Bronchial epithelial cell (primary cell): ENCODE measurements at regions not wholly inside any gene's neighbourhood (a gene's known extent, or its start where the extent isn't known, plus 50 kb on each side); places are given as distances from the start of the nearest gene placed in this dataset.

ENCODE experiments used
- DNase-seq: peaks from one replicate; pipeline ENCODE4 v3.0.0-alpha.2; 2010; ENCODE audit warnings: low read depth
- FAIRE-seq: peaks from 2 replicates; lab custom pipeline; 2011; peaks lifted over from hg19 to GRCh38; lab: Jason Lieb, UNC
- H3K27me3 ChIP-seq: 2 replicates; pipeline ENCODE4 v1.5.1; 2011; ENCODE audit warnings: low read length; ENCODE audit not compliant: control insufficient read depth, insufficient read depth
- H3K36me3 ChIP-seq: 2 replicates; pipeline ENCODE4 v1.5.1; 2011; ENCODE audit warnings: low read length; ENCODE audit not compliant: control insufficient read depth, insufficient read depth
- H3K4me3 ChIP-seq: 2 replicates; pipeline ENCODE4 v1.5.1; 2011; ENCODE audit warnings: mild to moderate bottlenecking, low read depth, low read length, control low read depth
- TF ChIP-seq, protein P1 (sequence below): IDR thresholded peaks from 2 replicates; pipeline ENCODE4 v1.5.1; 2011; ENCODE audit warnings: mild to moderate bottlenecking, moderate library complexity, low read length, control low read depth, inconsistent platforms; ENCODE audit not compliant: insufficient read depth, severe bottlenecking

DNA sequence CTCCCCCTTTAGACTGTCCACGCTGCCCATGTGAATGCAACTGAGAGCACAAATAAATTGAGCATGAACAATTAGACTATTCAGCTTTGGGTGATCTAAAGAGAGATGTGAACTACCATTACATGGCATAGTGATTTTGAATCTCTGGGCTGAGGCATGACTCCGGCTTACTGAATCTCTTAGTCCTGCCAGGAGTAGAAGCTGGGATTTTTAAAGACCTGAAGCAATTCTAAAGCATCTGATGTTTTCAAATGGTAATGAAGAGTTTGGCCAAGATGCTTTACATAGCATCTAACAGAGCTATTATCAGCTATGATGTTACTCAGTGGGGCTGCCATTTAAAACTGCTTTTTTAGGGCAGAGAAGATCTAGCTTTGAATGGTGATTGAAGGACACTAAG lies 1059.1 kb downstream of the SORCS3 start:
- H3K27me3 ChIP-seq = no peaks in the 10 kb centered on the region
- FAIRE-seq (no peak), DNase-seq (no peak)
- no peak overlapping the region for H3K4me3 ChIP-seq
- TF ChIP-seq, protein P1, sequence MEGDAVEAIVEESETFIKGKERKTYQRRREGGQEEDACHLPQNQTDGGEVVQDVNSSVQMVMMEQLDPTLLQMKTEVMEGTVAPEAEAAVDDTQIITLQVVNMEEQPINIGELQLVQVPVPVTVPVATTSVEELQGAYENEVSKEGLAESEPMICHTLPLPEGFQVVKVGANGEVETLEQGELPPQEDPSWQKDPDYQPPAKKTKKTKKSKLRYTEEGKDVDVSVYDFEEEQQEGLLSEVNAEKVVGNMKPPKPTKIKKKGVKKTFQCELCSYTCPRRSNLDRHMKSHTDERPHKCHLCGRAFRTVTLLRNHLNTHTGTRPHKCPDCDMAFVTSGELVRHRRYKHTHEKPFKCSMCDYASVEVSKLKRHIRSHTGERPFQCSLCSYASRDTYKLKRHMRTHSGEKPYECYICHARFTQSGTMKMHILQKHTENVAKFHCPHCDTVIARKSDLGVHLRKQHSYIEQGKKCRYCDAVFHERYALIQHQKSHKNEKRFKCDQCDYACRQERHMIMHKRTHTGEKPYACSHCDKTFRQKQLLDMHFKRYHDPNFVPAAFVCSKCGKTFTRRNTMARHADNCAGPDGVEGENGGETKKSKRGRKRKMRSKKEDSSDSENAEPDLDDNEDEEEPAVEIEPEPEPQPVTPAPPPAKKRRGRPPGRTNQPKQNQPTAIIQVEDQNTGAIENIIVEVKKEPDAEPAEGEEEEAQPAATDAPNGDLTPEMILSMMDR = no peak
- H3K36me3 ChIP-seq = no peaks in the 10 kb centered on the region

DNA sequence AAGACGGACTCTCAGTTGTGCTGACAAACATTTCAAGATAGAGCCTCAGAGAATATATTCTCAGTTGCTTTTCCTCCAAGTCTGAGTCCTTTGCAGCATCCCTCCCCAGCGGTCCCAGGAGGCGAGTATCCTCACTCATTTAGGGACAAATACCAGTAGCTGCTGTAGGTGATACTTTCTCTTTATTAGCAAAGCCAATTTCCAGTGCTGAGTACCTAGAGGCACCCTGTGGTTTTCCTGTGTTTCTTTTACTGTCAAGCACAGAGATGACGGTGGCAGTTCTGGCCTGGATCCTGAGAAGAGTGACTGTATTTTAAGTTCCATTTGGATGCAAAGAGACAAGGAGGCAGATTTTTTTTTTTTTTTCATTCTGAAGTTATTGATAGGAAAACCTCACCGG lies 1058.4 kb downstream of the SORCS3 start:
- no peaks in the 10 kb centered on the region for H3K27me3 ChIP-seq
- no peak overlapping the region for H3K4me3 ChIP-seq
- TF ChIP-seq, protein P1 = no peak
- FAIRE-seq (no peak), DNase-seq (no peak)
- no peaks in the 10 kb centered on the region for H3K36me3 ChIP-seq

DNA sequence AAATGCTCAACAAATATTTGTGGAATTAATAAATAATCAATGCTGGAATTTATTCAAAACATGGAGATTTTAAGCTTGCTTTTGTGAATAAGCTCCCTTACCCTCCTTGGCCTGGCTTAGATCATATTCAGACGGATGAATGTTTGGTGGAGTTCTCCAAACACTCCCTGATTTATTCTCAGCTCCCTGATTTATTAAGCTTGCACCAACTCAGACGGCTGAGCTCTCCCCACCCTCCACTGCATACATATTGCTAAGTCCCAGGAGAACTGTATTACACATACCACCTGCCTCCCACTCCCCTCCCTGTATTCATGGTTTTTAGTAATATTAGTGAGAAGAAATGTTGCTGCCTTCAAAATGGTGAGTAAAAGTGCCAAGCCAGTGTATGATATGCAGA lies 1057.5 kb downstream of the SORCS3 start:
- DNase-seq = no peak
- no peaks in the 10 kb centered on the region for H3K36me3 ChIP-seq
- H3K4me3 ChIP-seq = no peak overlapping the region
- H3K27me3 ChIP-seq = no peaks in the 10 kb centered on the region
- FAIRE-seq = no peak
- TF ChIP-seq, protein P1 = no peak

DNA sequence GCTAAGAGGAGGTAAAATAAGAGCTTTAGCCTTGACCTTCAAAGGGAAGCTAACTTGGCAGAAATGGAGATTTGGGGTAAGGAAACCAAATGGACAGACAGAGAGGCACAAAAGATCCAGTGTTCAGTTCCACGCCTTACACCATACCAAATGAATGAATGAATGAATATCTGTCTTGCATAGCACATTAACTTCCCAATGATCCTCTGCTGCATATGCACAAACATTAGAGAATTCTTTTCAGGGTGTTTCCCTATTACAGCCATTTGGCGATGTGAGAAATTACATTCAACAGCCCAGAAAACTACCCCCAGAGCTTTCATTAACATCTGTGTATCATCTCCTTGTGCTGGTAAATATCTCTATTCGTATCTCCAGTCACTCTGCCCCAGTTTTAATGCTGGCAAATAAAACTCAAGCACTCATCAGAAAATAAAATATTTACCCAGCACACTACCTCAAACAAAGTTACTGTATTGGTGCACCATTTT lies 1056.2 kb downstream of the SORCS3 start:
- no peak for DNase-seq
- FAIRE-seq = no peak
- H3K4me3 ChIP-seq = no peak overlapping the region
- H3K27me3 ChIP-seq = no peaks in the 10 kb centered on the region
- no peaks in the 10 kb centered on the region for H3K36me3 ChIP-seq
- TF ChIP-seq, protein P1 = no peak

DNA sequence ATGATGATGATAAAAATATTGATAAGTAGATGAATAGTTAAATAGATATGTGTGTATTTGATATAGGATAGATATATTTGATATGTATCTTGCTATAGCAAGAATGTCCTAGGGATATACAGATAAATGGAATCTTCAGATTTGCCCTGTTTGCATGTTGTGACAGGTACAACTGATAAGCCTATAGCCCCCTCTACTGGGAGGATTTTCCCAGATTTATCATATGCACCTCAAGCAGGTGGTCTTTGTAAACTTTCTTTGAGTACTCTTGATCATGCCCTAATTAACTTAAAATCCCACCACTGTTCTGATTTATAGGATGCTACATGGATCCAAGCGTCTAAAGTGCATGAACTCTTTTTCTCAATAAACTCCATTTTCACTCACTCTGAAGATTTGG lies 1050.7 kb downstream of the SORCS3 start:
- FAIRE-seq (no peak), DNase-seq (peak; percentile 59)
- no peaks in the 10 kb centered on the region for H3K36me3 ChIP-seq
- H3K27me3 ChIP-seq = no peaks in the 10 kb centered on the region
- TF ChIP-seq, protein P1 = peak; percentile 47
- no peak overlapping the region for H3K4me3 ChIP-seq

DNA sequence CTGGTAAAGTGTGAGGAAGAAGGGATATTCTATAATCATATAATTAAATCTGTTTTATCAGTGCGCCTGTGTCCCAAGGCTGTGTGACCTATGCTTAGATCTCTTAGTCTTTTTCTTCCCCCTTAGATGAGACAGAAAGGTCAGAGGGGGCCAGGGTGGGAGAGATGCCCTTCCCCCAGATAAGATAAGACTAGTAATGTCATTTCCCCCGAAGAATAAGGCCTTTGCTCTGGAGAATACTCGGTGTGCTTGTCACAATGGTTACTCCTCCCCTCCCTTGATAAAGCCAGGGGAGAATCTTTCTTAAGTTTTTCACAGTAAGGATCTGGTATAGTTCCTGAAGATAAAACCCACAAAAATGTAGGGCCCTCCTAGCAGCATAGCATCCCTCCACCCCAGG lies 1041.8 kb downstream of the SORCS3 start:
- FAIRE-seq = no peak
- no peak for DNase-seq
- H3K27me3 ChIP-seq = no peaks in the 10 kb centered on the region
- H3K4me3 ChIP-seq = no peak overlapping the region
- TF ChIP-seq, protein P1 = no peak
- H3K36me3 ChIP-seq = no peaks in the 10 kb centered on the region
